Effector CD8-positive, alpha-beta T cell (primary cell): ENCODE measurements at regions not wholly inside any gene's neighbourhood (a gene's known extent, or its start where the extent isn't known, plus 50 kb on each side); places are given as distances from the start of the nearest gene placed in this dataset.

Experiments used
- DNase-seq: peaks from one replicate; lab custom pipeline; 2025; lab: John Stamatoyannopoulos, UW

GRCh38 chr21:25381936-25382452, 225.3 kb downstream of the MRPL39 start:
- no peak for DNase-seq

DNA sequence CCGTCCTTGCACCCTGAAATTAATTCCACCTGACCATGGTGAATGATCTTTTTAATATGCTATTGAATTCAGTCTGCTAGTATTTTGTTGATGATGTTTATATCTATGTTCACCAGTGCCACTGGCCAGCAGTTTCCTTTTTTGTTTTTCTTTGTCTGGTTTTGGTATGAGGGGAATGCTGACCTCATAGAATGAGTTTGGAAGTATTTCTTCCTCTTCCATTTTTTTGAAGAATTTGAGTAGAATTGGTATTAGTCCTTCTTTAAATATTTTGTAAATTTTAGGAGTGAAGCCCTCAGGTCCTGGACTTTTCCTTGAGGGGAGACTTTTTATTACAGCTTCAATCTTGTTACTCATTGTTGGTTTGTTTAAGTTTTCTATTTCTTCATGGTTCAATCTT, 231.6 kb downstream of the MRPL39 start:
- DNase-seq: no peak

DNA sequence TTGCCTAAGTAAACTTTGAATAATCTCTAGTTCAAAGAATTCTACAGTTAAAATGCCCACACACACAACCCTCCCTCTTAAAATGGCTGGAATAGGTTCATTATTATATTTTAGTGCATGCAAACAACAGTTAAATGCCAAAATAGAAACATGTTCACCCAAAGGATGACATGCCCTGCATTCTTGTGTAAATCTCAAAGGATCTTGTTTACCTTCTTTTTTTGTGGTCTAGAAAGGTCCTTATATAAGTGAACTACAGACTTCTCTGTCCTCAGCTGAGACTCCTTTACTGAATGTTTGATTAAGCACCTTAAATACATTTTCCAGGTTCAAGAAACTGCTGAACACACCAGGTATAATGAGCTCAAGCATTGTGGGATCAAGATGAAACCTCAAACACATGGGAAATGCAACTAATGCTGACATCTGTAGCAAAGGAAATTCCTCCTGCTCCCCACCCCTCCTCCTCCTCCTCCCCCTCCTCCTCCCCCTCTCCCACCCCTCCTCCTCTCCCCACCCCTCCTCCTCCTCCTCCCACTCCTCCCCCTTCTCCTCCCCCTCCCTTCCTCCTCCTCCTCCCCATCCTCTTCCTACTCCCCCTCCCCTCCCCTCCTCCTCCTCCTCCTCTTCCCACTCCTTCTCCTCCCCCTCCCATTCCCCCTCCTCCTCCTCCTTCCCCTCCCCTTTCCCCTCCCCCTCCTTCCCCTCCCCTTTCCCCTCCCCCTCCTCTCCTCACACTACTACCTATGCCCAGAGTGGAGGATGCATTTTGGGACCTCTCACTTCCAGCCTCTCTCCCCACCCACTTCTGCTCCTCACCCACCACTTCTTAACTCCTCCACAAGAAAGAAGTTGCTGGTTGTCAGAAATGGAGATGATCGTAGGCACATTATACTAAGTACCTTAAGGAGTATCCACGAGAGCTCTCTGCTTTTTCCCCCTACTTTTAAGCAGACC, 233.9 kb downstream of the MRPL39 start:
- DNase-seq: no peak

- DNase-seq: no peak
Observed at GRCh38 chr21:25371841-25372425, 235.3 kb downstream of the MRPL39 start.

- no peak for DNase-seq
Observed at GRCh38 chr21:25370311-25370744, 237.0 kb downstream of the MRPL39 start.

DNA sequence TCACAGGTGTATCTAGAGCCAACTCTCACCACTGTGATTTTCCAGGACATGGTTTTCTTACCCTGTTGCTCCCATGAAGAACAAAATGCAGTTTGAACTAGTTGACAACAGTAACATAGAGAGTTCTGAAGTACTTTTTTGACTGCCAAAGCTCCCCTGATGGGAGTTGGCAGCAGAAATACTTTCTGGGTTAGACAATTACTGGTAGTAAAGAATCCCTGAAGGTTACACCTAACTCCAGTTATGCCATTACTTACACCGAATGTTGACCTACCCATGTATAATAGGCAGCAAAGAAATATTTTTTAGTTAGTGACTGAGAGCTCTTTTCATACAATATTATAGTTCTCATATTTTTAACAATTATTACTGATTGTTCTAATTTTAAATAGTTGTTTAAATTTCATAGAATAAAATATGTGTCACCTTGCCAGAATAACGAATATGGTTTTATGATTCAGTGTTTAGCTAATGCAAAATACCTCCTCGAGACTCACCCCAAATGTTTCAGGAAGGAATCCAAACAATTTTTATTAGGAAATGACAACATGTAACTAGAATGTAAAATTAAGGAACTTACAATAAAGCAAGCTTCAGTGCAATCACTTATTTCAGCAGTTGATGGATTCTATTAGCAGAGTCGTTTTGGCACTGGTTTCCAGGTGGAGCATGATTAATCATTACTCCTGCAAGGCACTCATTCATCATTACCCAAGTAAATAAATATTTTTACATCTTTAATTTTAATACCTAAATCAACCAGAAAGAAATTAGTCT, 237.6 kb downstream of the MRPL39 start:
- no peak for DNase-seq

DNA sequence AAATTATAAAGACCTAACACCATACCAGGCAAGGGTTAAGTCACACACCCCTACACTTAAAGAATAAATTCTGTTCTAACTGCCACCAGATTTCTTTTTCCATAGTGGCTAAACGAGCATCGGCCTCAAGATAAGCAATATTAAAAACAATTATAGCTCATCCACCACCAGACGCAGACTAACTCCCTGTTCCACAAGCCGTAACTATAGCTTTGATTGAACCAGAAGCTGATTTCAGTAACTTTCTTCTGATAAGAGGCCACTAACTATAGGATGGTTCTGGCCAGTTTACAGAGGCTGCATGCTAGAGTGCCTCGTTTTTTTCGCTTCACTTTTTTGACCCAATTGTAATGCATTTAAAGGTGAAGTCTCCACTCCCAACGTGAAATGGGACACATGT, 238.8 kb downstream of the MRPL39 start:
- DNase-seq: no peak

DNA sequence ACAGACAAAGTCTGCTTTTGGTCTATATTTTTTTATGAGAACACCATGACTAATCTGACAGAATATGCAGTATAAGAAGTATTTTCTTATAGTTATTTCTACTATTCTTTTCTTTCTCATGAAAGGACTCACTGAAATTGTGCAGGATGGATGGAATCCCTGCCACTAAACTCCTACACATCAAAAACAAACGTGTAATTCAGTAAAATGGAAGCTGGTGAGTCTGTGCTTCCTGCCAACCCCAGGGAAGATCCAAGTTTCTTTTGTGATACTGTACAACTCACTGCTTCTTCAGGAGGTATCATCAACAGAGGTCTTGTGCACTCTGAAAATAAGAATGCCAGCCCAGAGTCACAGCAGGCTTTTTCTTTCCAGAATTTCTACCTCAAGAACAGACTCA, 241.2 kb downstream of the MRPL39 start:
- DNase-seq: no peak

GRCh38 chr21:25362375-25363267, 244.7 kb downstream of the MRPL39 start:
- no peak for DNase-seq

DNA sequence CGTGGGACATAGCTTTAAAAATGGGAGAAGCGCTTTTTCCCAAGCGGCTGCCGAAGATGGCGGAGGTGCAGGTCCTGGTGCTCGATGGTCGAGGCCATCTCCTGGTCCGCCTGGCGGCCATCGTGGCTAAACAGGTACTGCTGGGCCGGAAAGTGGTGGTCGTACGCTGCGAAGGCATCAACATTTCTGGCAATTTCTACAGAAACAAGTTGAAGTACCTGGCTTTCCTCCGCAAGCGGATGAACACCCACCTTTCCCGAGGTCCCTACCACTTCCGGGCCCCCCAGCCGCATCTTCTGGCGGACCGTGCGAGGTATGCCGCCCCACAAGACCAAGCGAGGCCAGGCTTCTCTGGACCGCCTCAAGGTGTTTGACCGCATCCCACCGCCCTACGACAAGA, 245.5 kb downstream of the MRPL39 start:
- DNase-seq: no peak

GRCh38 chr21:25361097-25361496, 246.2 kb downstream of the MRPL39 start:
- no peak for DNase-seq

GRCh38 chr21:25360593-25360992, 246.7 kb downstream of the MRPL39 start:
- no peak for DNase-seq

DNA sequence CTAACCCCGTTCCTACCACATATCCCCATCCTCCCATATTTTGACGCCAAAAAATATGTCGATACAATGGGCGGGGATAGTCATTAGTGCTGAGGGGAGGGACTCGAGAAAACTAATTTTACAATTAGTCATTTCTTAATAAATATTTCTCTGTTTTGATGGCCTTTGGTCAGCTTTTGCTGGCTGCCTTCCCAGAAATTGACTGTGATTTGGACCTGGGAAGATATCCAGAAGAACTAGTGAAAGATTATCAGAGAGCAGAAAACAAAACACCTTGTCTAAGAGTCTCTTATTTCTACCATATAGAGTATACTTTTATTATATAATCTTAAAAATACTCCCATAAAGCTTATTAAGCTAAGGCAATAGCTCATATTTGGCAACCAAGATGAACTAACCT, 247.6 kb downstream of the MRPL39 start:
- no peak for DNase-seq

DNA sequence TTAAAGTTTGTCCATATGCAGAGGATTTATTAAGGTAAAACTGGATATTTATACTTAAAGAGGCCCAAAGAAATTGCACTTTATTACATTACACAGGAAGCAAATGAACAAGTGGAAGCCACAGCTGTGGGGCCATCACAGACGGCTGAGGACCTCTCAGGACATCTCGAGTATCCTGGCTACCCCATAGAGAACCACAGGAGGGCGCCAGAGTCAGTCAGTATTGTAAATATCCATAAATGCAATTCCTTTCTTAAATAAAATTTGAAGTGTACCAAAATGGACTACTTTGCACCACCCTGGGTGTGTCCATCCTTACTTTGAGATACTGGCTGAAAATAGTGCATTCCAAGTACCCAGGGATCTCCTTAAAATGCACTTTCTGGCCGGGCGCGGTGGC, 257.2 kb downstream of the MRPL39 start:
- no peak for DNase-seq

GRCh38 chr21:25343774-25344545, 263.3 kb downstream of the MRPL39 start:
- no peak for DNase-seq

GRCh38 chr21:25342816-25343215, 264.5 kb downstream of the MRPL39 start:
- DNase-seq: no peak

DNA sequence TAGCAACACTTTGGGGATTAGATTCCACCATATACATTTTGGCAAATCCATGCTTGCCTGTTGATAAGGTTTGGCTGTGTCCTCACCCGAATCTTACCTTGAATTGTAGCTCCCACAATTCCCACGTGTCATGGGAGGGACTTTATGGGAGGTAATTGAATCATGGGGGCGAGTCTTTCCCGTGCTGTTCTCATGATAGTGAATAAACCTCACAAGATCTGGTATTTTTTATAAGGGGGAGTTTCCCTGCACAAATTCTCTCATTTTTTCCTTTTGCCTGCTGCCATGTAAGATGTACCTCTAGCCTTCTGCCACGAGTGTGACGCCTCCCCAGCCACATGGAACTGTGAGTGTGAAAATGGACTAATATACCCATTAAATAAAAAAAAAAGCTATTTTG, 265.3 kb downstream of the MRPL39 start:
- DNase-seq: no peak

DNA sequence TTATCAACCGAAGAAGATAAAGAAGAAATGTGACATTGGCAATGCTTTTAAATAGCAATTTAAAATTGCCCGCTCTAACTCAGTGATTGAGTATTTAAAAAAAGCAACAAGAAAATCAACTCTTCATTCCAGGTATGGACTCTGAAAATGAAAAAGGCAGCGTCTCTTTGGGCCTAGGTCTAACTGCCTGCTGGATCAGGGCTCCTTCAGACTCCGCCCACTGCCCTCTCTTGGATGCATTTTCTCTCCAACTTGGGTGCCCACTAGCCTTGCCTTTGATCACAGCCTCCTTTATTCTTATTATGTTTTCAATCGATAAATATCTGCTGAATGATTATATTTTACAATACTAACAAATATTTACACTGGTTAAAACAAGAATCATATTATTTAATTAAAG, 268.9 kb downstream of the MRPL39 start:
- no peak for DNase-seq

- no peak for DNase-seq
Observed at GRCh38 chr21:25334046-25334730, 273.1 kb downstream of the MRPL39 start.

- no peak for DNase-seq
Observed at GRCh38 chr21:25331286-25331685, 276.0 kb downstream of the MRPL39 start.
